Loucy (cell line): ENCODE measurements at regions not wholly inside any gene's neighbourhood (a gene's known extent, or its start where the extent isn't known, plus 50 kb on each side); places are given as distances from the start of the nearest gene placed in this dataset.
"Not testable (repeated sequence)": the region's sequence is repeated elsewhere in the genome, so short reads cannot be mapped to it uniquely, and the experiment has no call there.

Source experiments
- EZH2phosphoT487 ChIP-seq: fragments of 200-600 bp; IDR thresholded peaks from 2 replicates; pipeline ENCODE4 v1.6.1; 2018; ENCODE audit warnings: antibody characterized with exemption, mild to moderate bottlenecking, moderate library complexity, borderline replicate concordance
- TF ChIP-seq, protein P1 (sequence below): fragments of 200-600 bp; sonication (generic); conservative IDR thresholded peaks from 2 replicates; pipeline ENCODE4 v1.5.1; 2014; ENCODE audit warnings: mild to moderate bottlenecking, antibody characterized with exemption, low read length

DNA sequence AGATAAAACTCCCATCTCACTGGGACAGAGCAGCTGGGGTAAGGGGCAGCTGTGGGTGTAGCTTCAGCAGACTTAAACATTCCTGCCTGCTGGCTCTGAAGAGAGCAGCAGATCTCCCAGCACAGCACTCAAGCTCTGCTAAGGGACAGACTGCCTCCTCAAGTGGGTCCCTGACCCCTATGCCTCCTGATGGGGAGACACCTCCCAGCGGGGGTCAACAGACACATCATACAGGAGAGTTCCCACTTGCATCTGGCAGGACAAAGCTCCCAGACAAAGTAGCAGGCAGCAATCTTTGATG lies 188.2 kb downstream of the HACE1 start:
- TF ChIP-seq, protein P1, sequence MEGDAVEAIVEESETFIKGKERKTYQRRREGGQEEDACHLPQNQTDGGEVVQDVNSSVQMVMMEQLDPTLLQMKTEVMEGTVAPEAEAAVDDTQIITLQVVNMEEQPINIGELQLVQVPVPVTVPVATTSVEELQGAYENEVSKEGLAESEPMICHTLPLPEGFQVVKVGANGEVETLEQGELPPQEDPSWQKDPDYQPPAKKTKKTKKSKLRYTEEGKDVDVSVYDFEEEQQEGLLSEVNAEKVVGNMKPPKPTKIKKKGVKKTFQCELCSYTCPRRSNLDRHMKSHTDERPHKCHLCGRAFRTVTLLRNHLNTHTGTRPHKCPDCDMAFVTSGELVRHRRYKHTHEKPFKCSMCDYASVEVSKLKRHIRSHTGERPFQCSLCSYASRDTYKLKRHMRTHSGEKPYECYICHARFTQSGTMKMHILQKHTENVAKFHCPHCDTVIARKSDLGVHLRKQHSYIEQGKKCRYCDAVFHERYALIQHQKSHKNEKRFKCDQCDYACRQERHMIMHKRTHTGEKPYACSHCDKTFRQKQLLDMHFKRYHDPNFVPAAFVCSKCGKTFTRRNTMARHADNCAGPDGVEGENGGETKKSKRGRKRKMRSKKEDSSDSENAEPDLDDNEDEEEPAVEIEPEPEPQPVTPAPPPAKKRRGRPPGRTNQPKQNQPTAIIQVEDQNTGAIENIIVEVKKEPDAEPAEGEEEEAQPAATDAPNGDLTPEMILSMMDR = not testable (repeated sequence)
- TF ChIP-seq EZH2phosphoT487 = not testable (repeated sequence)
